ENCODE measurements at regions not wholly inside any gene's neighbourhood (a gene's known extent, or its start where the extent isn't known, plus 50 kb on each side); places are given as distances from the start of the nearest gene placed in this dataset.
"Not testable (repeated sequence)": the region's sequence is repeated elsewhere in the genome, so short reads cannot be mapped to it uniquely, and the experiment has no call there.

- DNase-seq (ENCODE audit: low read depth, low spot score) = no peak
These were observed 214.0 kb downstream of the OR4C45 start for GRCh38 chr11:50246699-50247098.

GRCh38 chr11:50247309-50247874 lies 214.7 kb downstream of the OR4C45 start:
- no peak for DNase-seq (ENCODE audit: low read depth, low spot score)

- no peak for DNase-seq (ENCODE audit: low read depth, low spot score)
These were observed 235.2 kb downstream of the OR4C45 start for GRCh38 chr11:50267851-50268250.

- no peak for DNase-seq (ENCODE audit: low read depth, low spot score)
These were observed 242.5 kb downstream of the OR4C45 start for GRCh38 chr11:50275133-50275532.

GRCh38 chr11:50278756-50279155 lies 246.1 kb downstream of the OR4C45 start:
- no peak for DNase-seq (ENCODE audit: low read depth, low spot score)

- no peak for DNase-seq (ENCODE audit: low read depth, low spot score)
These were observed 265.7 kb downstream of the OR4C45 start for GRCh38 chr11:50298182-50298988.

GRCh38 chr11:50330723-50331122 lies 298.0 kb downstream of the OR4C45 start:
- not testable (repeated sequence) for DNase-seq (ENCODE audit: low read depth, low spot score)

- no peak for DNase-seq (ENCODE audit: low read depth, low spot score)
These were observed 301.2 kb downstream of the OR4C45 start for GRCh38 chr11:50333861-50334260.

GRCh38 chr11:50337432-50337831 lies 304.8 kb downstream of the OR4C45 start:
- not testable (repeated sequence) for DNase-seq (ENCODE audit: low read depth, low spot score)

GRCh38 chr11:50348018-50348417 lies 315.3 kb downstream of the OR4C45 start:
- DNase-seq (ENCODE audit: low read depth, low spot score) = not testable (repeated sequence)

GRCh38 chr11:50379484-50379883 lies 346.8 kb downstream of the OR4C45 start:
- DNase-seq (ENCODE audit: low read depth, low spot score) = no peak

GRCh38 chr11:50394017-50394416 lies 361.3 kb downstream of the OR4C45 start:
- DNase-seq (ENCODE audit: low read depth, low spot score) = no peak

- DNase-seq (ENCODE audit: low read depth, low spot score) = no peak
These were observed 380.2 kb downstream of the OR4C45 start for GRCh38 chr11:50412832-50413231.

- DNase-seq (ENCODE audit: low read depth, low spot score) = no peak
These were observed 390.5 kb downstream of the OR4C45 start for GRCh38 chr11:50423208-50423607.
